SJSA1 (cell line): ENCODE measurements at regions not wholly inside any gene's neighbourhood (a gene's known extent, or its start where the extent isn't known, plus 50 kb on each side); places are given as distances from the start of the nearest gene placed in this dataset.
"Not testable (repeated sequence)": the region's sequence is repeated elsewhere in the genome, so short reads cannot be mapped to it uniquely, and the experiment has no call there.

ENCODE experiments used
- DNase-seq, 2 experiments: peaks; one replicate each; pipeline ENCODE4 v3.0.0-alpha.2; 2015 to 2020; ENCODE audit warnings: low spot score in 2 of 2, low read depth in 1 of 2
- H3K27ac ChIP-seq: fragments of 250-450 bp; sonication (Bioruptor Pico); 2 replicates; pipeline ENCODE4 v1.5.1; 2020; ENCODE audit warnings: mild to moderate bottlenecking, moderate library complexity
- H3K27me3 ChIP-seq: fragments of 250-450 bp; sonication (Bioruptor Pico); replicated peaks from 2 replicates; pipeline ENCODE4 v1.5.1; 2020; ENCODE audit warnings: mild to moderate bottlenecking, moderate library complexity
- H3K36me3 ChIP-seq: fragments of 250-450 bp; sonication (Bioruptor Pico); 2 replicates; pipeline ENCODE4 v1.5.1; 2020; ENCODE audit warnings: mild to moderate bottlenecking
- H3K4me1 ChIP-seq: fragments of 250-450 bp; sonication (Bioruptor Pico); replicated peaks from 2 replicates; pipeline ENCODE4 v1.6.1; 2021; ENCODE audit warnings: mild to moderate bottlenecking
- H3K4me3 ChIP-seq: fragments of 250-450 bp; sonication (Bioruptor Pico); 2 replicates; pipeline ENCODE4 v1.5.1; 2020; ENCODE audit warnings: mild to moderate bottlenecking
- H3K9me3 ChIP-seq: fragments of 250-450 bp; sonication (Bioruptor Pico); replicated peaks from 2 replicates; pipeline ENCODE4 v1.5.1; 2020; ENCODE audit warnings: mild to moderate bottlenecking

DNA sequence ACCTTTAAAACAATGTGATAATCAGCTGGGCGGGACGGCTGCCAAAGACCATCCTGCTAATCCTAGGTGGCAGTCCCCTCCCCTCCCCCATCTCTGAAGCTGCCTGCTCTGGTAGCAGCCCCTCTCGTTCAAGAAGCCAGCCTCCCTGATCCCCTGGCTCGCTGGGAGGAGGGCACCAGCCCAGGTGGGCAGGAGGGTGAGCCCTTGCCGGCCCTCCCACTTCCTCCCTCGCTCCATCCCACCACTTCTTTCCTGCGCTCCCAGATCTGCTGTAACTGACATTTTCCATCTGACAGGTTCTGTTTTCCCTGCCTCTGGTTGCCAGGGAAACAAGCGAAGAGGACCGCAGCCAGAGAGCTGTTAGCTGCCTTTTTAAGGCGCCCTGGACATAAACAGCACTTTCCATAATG, 155.7 kb upstream of the TNRC6C start:
- Histone ChIP-seq H3K27me3 (peaks cover 40% of the 10 kb centered on the region), H3K27ac (no peak overlapping the region), H3K4me1 (no peaks in the 10 kb centered on the region), H3K4me3 (no peak overlapping the region), H3K36me3 (no peaks in the 10 kb centered on the region), H3K9me3 (no peaks in the 10 kb centered on the region)
- DNase-seq: no peak

DNA sequence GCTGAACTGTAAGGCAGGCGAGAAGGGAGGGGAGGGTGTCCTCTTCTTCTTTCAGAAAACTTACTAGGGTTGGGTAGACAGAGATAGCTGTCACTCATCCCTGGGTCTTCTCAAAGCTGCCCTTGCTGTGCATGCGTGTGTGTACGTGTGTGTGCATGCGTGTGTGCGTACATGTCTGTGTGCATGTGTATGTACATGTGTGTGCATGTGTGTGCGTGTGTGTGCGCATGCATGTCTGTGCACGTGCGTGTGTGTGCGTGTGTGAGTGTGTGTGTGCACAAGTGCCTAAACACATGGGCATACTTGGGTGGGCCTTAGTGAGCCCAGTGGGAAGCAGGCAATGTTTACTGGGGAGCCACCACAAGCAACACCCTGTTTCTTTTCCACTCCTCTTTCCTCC, 154.8 kb upstream of the TNRC6C start:
- Histone ChIP-seq H3K4me1 (no peaks in the 10 kb centered on the region), H3K9me3 (no peaks in the 10 kb centered on the region), H3K4me3 (no peak overlapping the region), H3K27ac (no peak overlapping the region), H3K36me3 (no peaks in the 10 kb centered on the region), H3K27me3 (peaks cover 35% of the 10 kb centered on the region)
- DNase-seq: no peak

GRCh38 chr17:77804796-77805426, 153.6 kb upstream of the TNRC6C start:
- H3K9me3 ChIP-seq: peaks cover 3% of the 10 kb centered on the region; the same call in 1 of the 2 replicates
- H3K27ac ChIP-seq: no peak overlapping the region
- no peak overlapping the region for H3K4me3 ChIP-seq
- peaks cover 35% of the 10 kb centered on the region for H3K27me3 ChIP-seq
- H3K4me1 ChIP-seq: no peaks in the 10 kb centered on the region
- DNase-seq: no peak
- no peaks in the 10 kb centered on the region for H3K36me3 ChIP-seq

DNA sequence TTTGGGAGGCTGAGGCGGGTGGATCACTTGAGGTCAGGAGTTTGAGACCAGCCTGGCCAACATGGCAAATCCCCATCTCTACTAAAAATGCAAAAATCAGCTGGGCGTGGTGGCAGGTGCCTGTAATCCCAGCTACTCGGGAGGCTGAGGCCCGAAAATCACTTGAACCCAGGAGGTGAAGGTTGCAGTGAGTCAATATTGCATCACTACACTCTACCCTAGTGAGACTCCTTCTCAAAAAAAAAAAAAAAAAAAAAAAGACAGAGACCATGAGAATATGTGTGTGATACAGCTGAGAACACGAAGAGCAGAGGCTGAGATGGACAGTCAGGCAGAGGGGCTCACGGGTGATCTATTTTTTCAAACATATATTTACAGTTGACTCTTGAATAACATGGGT, 152.5 kb upstream of the TNRC6C start:
- DNase-seq, H3K4me3 ChIP-seq, H3K9me3 ChIP-seq, H3K4me1 ChIP-seq, H3K36me3 ChIP-seq, H3K27ac ChIP-seq: not testable (repeated sequence)
- H3K27me3 ChIP-seq: peaks cover 27% of the 10 kb centered on the region

- H3K9me3 ChIP-seq: peaks cover 3% of the 10 kb centered on the region; the same call in 1 of the 2 replicates
- H3K27ac ChIP-seq: no peak overlapping the region
- H3K36me3 ChIP-seq: no peaks in the 10 kb centered on the region
- no peak for DNase-seq
- H3K4me3 ChIP-seq: no peak overlapping the region
- H3K27me3 ChIP-seq: peaks cover 23% of the 10 kb centered on the region
- H3K4me1 ChIP-seq: peaks cover 5% of the 10 kb centered on the region; the same call in 1 of the 2 replicates
Measured at GRCh38 chr17:77807051-77807745, 151.3 kb upstream of the TNRC6C start.

- Histone ChIP-seq H3K9me3 (peaks cover 3% of the 10 kb centered on the region; the same call in 1 of the 2 replicates), H3K36me3 (no peaks in the 10 kb centered on the region), H3K4me1 (peaks cover 5% of the 10 kb centered on the region; the same call in 1 of the 2 replicates), H3K4me3 (no peak overlapping the region), H3K27me3 (peaks cover 18% of the 10 kb centered on the region), H3K27ac (no peak overlapping the region)
- no peak for DNase-seq
Measured at GRCh38 chr17:77807746-77808441, 150.6 kb upstream of the TNRC6C start.

GRCh38 chr17:77808686-77809425, 149.6 kb upstream of the TNRC6C start:
- Histone ChIP-seq H3K4me1 (peaks cover 5% of the 10 kb centered on the region; the same call in 1 of the 2 replicates), H3K27me3 (peaks cover 9% of the 10 kb centered on the region), H3K4me3 (no peak overlapping the region), H3K9me3 (peaks cover 3% of the 10 kb centered on the region; the same call in 1 of the 2 replicates), H3K36me3 (no peaks in the 10 kb centered on the region), H3K27ac (no peak overlapping the region)
- DNase-seq: no peak

DNA sequence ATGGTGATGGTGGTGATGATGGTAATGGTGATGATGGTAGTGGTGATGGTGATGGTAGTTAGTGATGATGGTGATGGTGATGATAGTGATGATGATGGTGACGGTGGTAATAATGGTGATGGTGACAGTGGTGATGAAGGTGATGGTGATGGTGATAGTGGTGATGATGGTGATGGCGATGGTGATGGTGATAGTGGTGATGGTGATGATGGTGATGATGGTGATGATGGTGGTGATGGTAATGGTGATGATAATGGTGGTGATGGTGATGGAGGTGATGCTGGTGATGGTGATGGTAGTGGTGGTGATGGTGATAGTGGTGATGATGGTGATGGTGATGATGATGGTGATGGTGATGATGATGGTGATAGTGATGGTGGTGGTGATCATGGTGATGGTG, 148.7 kb upstream of the TNRC6C start:
- Histone ChIP-seq H3K27me3 (peaks cover 9% of the 10 kb centered on the region), H3K9me3 (peaks cover 3% of the 10 kb centered on the region; the same call in 1 of the 2 replicates), H3K4me1 (peaks cover 5% of the 10 kb centered on the region; the same call in 1 of the 2 replicates), H3K4me3 (no peak overlapping the region), H3K27ac (no peak overlapping the region), H3K36me3 (no peaks in the 10 kb centered on the region)
- DNase-seq: no peak

DNA sequence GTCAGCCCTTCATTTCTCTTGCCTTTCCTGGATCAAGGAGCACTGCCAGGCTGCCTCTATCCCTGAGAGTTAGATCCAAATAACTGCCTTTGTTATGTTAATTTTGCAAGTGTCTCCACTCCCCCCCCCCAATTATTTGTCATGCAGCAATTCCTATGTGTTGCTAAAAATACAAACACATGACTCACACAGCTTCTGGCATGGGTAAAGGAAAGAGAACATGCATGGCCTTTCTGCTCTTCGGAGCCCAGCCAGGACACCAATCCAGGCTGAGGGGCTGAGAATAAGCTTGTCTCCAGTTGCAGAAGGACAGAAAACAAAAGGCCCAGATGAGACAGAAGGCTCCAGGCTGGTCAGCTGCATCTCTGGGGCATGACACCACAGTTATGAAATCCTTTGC, 148.0 kb upstream of the TNRC6C start:
- Histone ChIP-seq H3K27me3 (peaks cover 6% of the 10 kb centered on the region), H3K9me3 (peaks cover 3% of the 10 kb centered on the region; the same call in 1 of the 2 replicates), H3K4me1 (peaks cover 5% of the 10 kb centered on the region; the same call in 1 of the 2 replicates), H3K27ac (no peak overlapping the region), H3K36me3 (no peaks in the 10 kb centered on the region), H3K4me3 (no peak overlapping the region)
- DNase-seq: peak in 1 of 2 experiments; percentile 56

- no peak overlapping the region for H3K4me3 ChIP-seq
Measured at GRCh38 chr17:77811521-77811920, 147.0 kb upstream of the TNRC6C start.

GRCh38 chr17:77814091-77814772, 144.3 kb upstream of the TNRC6C start:
- H3K4me3 ChIP-seq: no peak overlapping the region
- no peak overlapping the region for H3K27ac ChIP-seq
- H3K9me3 ChIP-seq: peaks cover 3% of the 10 kb centered on the region; the same call in 1 of the 2 replicates
- H3K36me3 ChIP-seq: no peaks in the 10 kb centered on the region
- H3K27me3 ChIP-seq: peaks cover under 1% of the 10 kb centered on the region
- peaks cover 5% of the 10 kb centered on the region; the same call in 1 of the 2 replicates for H3K4me1 ChIP-seq
- no peak for DNase-seq

More at GRCh38 chr17:77811521-77811920, 147.0 kb upstream of the TNRC6C start:
- no peaks in the 10 kb centered on the region for H3K36me3 ChIP-seq
- peaks cover 3% of the 10 kb centered on the region for H3K27me3 ChIP-seq
- no peak for DNase-seq
- H3K9me3 ChIP-seq: peaks cover 3% of the 10 kb centered on the region; the same call in 1 of the 2 replicates
- no peak overlapping the region for H3K27ac ChIP-seq
- peaks cover 5% of the 10 kb centered on the region; the same call in 1 of the 2 replicates for H3K4me1 ChIP-seq

GRCh38 chr17:77815127-77815905, 143.2 kb upstream of the TNRC6C start:
- H3K36me3 ChIP-seq: no peaks in the 10 kb centered on the region
- no peak overlapping the region for H3K27ac ChIP-seq
- H3K9me3 ChIP-seq: no peaks in the 10 kb centered on the region
- no peak for DNase-seq
- peaks cover 11% of the 10 kb centered on the region for H3K27me3 ChIP-seq
- no peak overlapping the region for H3K4me3 ChIP-seq
- peaks cover 5% of the 10 kb centered on the region; the same call in 1 of the 2 replicates for H3K4me1 ChIP-seq
